GM12872 (cell line): ENCODE measurements at regions not wholly inside any gene's neighbourhood (a gene's known extent, or its start where the extent isn't known, plus 50 kb on each side); places are given as distances from the start of the nearest gene placed in this dataset.

ENCODE experiments used
- CTCF ChIP-seq: IDR thresholded peaks from 3 replicates; pipeline ENCODE4 v1.5.1; 2011; ENCODE audit warnings: low read depth, mild to moderate bottlenecking, low read length, moderate library complexity; ENCODE audit not compliant: insufficient read depth

DNA sequence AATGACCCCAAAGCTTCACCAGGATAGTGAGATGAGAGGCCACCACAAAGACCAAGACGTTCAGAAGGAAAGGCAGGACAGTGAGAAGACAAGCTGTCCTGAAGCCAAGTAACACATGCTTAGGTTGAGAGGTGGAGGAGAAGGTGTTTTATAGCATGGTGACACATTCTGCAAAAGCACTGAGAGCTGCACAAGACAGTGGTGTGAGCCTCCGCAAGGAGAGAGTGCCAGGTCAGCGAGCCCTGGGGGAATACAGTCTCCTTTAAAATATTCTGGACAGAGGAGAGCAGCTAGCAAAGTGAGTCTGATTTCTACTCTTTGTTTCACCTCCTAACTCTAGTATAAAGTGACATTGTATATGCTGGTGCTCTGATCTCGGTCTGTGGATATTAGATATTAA lies 68.0 kb upstream of the VKORC1L1 start:
- TF ChIP-seq CTCF: no peak

GRCh38 chr7:65809259-65809981 lies 63.5 kb upstream of the VKORC1L1 start:
- TF ChIP-seq CTCF: no peak

DNA sequence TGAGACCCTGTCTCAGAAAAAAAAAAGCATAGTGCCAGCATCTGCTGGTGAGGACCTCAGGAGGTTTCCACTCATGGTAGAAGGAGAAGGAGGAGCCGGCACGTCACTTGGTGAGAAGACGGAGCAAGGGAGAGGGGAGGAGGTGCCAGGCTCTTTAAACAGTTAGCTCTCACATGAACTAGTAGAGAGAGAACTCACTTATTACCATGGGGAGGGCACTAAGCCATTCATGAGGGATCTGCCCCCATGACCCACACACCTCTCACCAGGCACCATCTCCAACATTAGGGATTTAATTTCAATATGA lies 62.9 kb upstream of the VKORC1L1 start:
- no peak for TF ChIP-seq CTCF

DNA sequence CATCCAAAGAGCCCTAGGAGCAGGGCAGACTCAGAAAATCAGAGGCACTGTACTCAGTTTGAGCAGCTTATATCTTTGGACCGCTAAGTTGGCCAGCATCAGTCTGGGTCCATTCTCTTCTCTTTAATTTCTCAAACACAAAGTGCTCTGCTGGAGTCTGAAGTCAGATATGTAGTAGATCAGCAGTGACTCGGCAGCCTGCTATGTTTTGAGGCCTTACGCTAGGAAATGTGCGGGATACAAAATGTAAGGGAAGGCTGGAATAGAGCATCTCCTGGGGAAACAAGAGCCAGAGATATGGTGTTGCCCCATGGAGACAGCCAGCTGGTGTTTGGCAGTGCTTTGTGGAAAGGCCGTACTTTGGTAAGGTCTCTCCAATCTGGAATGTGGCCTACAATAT lies 60.6 kb upstream of the VKORC1L1 start:
- no peak for TF ChIP-seq CTCF

DNA sequence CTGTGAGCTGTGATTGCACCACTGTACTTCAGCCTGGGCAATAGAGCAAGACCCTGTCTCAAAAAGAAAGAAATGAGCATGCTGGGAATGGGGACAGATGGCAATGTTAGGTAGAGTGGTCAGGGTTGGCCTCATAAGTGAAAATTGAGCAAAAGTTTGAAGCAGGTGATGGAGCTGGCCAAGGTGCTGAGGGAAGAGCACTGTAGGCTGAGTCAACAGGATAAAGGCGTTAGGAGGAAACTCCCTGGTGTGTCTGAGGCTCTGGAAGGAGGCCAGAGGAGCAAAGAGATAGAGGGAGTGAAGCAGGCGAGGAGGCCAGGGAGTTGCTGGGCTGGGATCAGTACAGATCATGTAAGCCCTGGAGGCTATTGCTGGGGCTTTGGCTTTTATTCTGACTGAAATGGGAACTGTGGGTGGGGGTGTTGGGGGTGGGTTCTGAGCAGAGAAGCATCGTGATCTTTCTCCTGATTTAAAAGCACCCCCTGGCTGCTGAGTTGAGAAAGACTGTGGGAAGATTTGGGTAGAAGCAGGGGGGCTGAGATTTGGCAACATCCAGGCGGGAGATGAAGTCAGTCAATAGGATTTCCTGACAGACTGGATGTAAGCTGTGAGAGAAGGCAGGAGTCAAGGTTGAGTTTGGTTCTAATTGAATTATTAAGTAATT lies 52.5 kb upstream of the VKORC1L1 start:
- TF ChIP-seq CTCF: no peak
